HG02938 (cell line): ENCODE measurements at regions not wholly inside any gene's neighbourhood (a gene's known extent, or its start where the extent isn't known, plus 50 kb on each side); places are given as distances from the start of the nearest gene placed in this dataset.
"Not testable (repeated sequence)": the region's sequence is repeated elsewhere in the genome, so short reads cannot be mapped to it uniquely, and the experiment has no call there.

Source experiments
- ATAC-seq: cut with Tn5 transposase; IDR thresholded peaks from one replicate; pipeline ENCODE4 v1.9.1; 2021; ENCODE audit warnings: mild to moderate bottlenecking, moderate library complexity; ENCODE audit not compliant: unreplicated experiment

- no peak for ATAC-seq
Observed at GRCh38 chr7:112938863-112939573, 147.6 kb downstream of the GPR85 start.

- no peak for ATAC-seq
Observed at GRCh38 chr7:112937651-112938415, 147.6 kb upstream of the TMEM168 start.

- ATAC-seq: no peak
Observed at GRCh38 chr7:112933598-112933997, 143.4 kb upstream of the TMEM168 start.

GRCh38 chr7:112930787-112931186, 140.6 kb upstream of the TMEM168 start:
- ATAC-seq: no peak

GRCh38 chr7:112929421-112929820, 139.2 kb upstream of the TMEM168 start:
- ATAC-seq: no peak

- ATAC-seq: no peak
Observed at GRCh38 chr7:112926018-112926417, 135.8 kb upstream of the TMEM168 start.

- not testable (repeated sequence) for ATAC-seq
Observed at GRCh38 chr7:112922546-112922945, 132.4 kb upstream of the TMEM168 start.

GRCh38 chr7:112916431-112916830, 126.2 kb upstream of the TMEM168 start:
- not testable (repeated sequence) for ATAC-seq

GRCh38 chr7:112908086-112908485, 117.9 kb upstream of the TMEM168 start:
- ATAC-seq: no peak

GRCh38 chr7:112907658-112908057, 117.5 kb upstream of the TMEM168 start:
- ATAC-seq: no peak

- no peak for ATAC-seq
Observed at GRCh38 chr7:112905950-112906349, 115.8 kb upstream of the TMEM168 start.

GRCh38 chr7:112905413-112905812, 115.2 kb upstream of the TMEM168 start:
- ATAC-seq: no peak

GRCh38 chr7:112898432-112899290, 108.5 kb upstream of the TMEM168 start:
- peak; percentile 89 for ATAC-seq

- ATAC-seq: no peak
Observed at GRCh38 chr7:112897839-112898431, 107.7 kb upstream of the TMEM168 start.

- no peak for ATAC-seq
Observed at GRCh38 chr7:112896026-112896601, 105.9 kb upstream of the TMEM168 start.

GRCh38 chr7:112892263-112892662, 102.1 kb upstream of the TMEM168 start:
- no peak for ATAC-seq

- no peak for ATAC-seq
Observed at GRCh38 chr7:112891698-112892097, 101.5 kb upstream of the TMEM168 start.

GRCh38 chr7:112889834-112890438, 99.7 kb upstream of the TMEM168 start:
- no peak for ATAC-seq

GRCh38 chr7:112889268-112889667, 99.1 kb upstream of the TMEM168 start:
- ATAC-seq: no peak

- no peak for ATAC-seq
Observed at GRCh38 chr7:112888781-112889180, 98.6 kb upstream of the TMEM168 start.
